ENCODE measurements at regions not wholly inside any gene's neighbourhood (a gene's known extent, or its start where the extent isn't known, plus 50 kb on each side); places are given as distances from the start of the nearest gene placed in this dataset.

DNA sequence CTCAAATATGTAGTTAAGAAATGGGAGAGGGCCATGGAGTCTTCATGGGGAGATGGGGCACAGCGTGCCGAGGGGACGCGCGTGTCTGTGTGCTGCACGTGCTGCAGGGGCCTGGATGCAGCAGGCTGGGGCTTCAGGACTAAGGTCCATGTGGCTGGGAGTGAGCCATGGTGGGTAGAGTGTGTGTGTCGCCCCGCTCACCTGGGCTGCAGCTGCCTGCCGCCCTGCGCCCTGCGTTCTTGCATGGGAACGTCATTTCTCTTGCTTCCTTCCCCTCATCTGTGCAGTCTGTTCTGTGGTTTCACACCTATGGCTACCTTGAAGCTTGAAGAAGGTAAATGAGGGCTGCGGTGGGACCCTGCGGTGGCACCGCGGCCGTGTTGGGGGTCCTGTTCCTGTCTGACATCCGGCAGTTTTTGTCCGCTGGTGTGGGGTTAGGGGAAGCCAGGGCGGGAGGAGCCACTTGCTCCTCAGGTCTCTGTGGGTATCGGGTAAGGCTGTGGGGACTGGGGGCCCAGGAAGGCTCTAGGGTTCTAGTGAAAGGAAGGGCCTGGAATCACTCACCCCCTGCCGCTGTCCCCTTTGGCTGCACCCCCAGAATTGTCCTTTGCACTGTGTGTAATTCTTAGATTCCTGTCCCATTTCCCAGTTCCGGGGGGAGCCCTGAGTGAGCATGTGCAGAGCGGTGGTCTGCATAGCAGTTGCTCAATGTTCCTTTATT is 54.1 kb upstream of the HS6ST1 start:
- DNase-seq (ENCODE audit: low read depth), result no peak
- no peak overlapping the region for H3K4me3 ChIP-seq (ENCODE audit: low read length)
- TF ChIP-seq, protein P1, sequence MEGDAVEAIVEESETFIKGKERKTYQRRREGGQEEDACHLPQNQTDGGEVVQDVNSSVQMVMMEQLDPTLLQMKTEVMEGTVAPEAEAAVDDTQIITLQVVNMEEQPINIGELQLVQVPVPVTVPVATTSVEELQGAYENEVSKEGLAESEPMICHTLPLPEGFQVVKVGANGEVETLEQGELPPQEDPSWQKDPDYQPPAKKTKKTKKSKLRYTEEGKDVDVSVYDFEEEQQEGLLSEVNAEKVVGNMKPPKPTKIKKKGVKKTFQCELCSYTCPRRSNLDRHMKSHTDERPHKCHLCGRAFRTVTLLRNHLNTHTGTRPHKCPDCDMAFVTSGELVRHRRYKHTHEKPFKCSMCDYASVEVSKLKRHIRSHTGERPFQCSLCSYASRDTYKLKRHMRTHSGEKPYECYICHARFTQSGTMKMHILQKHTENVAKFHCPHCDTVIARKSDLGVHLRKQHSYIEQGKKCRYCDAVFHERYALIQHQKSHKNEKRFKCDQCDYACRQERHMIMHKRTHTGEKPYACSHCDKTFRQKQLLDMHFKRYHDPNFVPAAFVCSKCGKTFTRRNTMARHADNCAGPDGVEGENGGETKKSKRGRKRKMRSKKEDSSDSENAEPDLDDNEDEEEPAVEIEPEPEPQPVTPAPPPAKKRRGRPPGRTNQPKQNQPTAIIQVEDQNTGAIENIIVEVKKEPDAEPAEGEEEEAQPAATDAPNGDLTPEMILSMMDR (IDR thresholded peaks at IDR 0.05; ENCODE audit: insufficient read depth, low read depth, low read length, missing control alignments), result no peak

DNA sequence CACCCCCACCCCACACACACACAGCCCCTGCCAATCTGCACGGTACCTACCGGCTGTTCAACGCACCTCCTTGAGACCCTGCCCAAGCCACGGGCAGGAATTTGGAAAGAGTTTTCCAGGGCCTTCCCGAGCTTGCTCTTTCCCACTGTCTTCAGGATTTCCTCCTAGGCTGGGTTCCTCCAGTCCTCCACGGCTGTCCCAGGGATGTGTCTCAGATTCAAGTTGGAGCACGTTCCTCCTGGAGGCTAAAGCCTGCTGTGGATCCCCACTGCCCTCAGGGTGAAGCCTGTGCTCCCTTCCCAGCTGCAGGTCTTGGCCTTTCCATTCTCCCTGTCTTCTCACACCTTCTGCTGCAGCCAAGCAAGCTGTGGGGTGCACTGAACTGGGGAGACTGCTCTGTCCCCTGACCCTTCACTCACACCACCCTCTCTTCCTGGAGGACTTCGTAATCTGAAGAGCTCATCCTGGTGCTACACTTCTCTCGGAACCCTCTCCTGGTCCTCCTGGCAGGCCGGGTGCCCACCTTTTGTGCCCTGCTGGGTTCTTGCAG is 54.9 kb upstream of the HS6ST1 start:
- no peak overlapping the region for H3K4me3 ChIP-seq (ENCODE audit: low read length)
- TF ChIP-seq, protein P1 (IDR thresholded peaks at IDR 0.05; ENCODE audit: insufficient read depth, low read depth, low read length, missing control alignments), result no peak
- peak; percentile 81 for DNase-seq (ENCODE audit: low read depth)

DNA sequence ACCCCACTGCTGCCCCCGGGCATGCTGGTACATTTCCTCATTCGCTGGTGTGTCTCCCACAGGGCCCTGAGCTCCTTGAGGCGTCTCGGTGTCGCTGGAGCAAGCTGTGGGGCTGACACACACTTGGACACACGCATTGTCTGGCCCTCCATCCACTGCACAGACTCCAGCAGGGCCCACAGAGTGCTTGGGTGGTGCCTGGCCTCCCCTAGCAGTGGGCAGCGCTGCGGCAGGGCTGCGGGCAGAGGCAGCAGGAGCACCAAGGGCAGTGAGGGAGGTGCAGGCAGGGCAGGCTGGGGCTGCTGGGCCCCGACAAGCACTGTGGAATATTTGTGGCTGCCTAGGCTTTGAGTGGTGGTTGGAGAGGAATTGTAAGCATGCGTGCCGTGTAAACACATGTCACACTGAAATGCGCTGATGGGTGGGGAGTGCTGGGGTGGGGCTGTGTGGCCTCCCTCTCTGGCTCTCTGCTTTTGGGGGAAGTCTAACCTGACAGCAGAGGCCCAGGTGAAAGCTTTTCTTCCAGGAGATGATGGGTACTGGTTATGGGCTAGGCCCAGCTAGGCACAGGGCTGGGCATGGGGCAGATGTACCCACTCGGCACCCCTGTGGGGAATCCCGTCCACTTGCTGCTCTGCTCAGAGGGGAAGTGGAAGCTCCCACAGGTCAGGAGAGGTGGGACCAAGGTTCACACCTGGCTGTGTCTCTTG is 55.5 kb upstream of the HS6ST1 start:
- H3K4me3 ChIP-seq (ENCODE audit: low read length), result no peak overlapping the region
- peak; percentile 80 for DNase-seq (ENCODE audit: low read depth)
- TF ChIP-seq, protein P1 (IDR thresholded peaks at IDR 0.05; ENCODE audit: insufficient read depth, low read depth, low read length, missing control alignments), result no peak

DNA sequence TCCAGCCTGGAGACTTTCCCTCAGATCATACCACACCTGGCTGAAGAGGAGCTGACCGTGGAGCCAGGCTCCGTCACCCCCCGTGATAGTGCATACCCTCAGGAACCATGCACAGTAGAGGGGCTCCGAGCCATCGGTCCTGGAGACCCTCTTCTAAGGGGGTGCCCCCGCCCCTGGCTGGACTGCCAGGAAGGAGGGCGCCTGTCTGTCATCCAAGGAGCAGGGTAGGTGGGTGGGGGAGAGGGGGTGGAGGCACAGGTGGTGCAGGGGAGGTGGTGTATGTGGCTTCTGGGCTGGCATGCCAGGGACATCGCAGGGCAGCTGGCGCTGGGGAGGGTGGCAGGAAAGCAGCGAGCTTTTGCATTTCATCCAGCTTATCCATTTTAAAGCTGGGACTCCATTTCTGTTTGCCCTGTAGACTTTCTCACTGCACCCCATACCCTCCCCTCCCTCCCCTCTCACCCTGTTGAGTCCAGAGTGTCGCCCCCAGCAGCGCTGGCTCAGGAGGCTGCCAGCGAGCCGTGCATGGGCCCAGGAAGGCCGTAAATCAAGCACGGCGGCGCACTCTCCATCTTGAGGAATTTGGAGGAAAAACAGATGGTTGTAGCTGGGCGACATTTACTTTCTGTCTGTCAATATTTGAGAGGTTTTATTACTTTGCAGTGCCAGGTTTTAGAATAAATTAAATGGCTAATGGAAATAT is 56.2 kb upstream of the HS6ST1 start:
- no peak overlapping the region for H3K4me3 ChIP-seq (ENCODE audit: low read length)
- no peak for DNase-seq (ENCODE audit: low read depth)
- TF ChIP-seq, protein P1 (IDR thresholded peaks at IDR 0.05; ENCODE audit: insufficient read depth, low read depth, low read length, missing control alignments), result no peak

DNA sequence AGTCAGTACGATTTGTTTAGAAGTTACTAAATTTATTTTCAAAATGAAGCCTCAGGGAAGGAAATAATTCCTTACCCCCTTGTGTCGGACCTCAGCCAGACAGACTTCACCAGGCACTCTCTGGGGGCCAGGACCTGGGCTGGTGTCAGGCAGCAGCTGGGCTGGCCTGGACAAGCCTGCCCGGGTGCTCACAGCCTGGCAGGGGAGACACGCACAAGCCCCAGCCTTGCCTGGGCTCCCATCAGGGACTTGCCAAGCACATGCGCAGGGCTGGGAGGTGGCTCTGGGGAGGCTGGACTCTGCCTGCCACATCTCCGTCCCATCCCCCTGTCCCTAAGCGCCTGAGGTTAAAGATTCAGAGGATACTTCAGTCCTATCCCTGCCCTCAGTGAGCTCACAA is 56.8 kb upstream of the HS6ST1 start:
- no peak overlapping the region for H3K4me3 ChIP-seq (ENCODE audit: low read length)
- TF ChIP-seq, protein P1 (IDR thresholded peaks at IDR 0.05; ENCODE audit: insufficient read depth, low read depth, low read length, missing control alignments), result no peak
- peak; percentile 57 for DNase-seq (ENCODE audit: low read depth)

DNA sequence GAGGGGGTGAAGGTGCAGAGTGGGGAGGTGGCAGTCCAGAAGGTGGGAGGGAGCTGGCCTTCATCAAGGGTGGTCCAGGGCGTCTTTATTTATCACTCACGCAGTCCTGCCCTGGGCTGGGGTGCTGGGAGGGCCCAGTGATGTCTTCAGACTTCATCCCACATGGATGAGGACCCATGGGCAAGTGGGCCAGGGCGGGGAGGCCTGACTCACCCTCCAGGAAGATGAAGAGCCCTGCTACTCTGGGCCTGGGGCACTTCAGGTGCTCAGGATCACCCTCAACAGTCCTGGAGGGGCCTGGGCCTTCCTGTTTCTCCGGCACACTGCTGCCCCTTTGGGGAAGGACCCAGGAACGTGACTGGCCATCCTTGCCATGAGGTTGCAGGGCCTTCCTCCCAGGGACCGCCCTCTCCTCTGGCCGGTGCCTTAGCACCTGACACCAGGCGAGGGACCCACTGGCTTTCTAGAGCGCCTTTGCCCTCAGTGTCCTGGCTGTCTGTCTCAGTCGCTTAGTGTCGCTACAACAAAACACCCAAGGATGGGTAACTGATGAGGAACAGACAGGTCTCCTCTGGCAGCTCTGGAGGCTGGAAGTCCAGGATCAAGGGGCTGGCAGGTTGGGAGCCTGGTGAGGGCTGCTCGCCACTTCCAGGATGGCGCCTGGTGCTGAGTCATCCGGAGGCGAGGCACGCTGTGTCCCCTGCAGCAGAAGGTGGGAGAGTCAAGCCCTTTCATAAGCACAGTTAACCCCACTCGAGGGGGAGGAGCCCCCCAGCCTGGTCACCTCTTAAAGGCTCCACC is 57.8 kb upstream of the HS6ST1 start:
- DNase-seq (ENCODE audit: low read depth), result no peak
- TF ChIP-seq, protein P1 (IDR thresholded peaks at IDR 0.05; ENCODE audit: insufficient read depth, low read depth, low read length, missing control alignments), result no peak

More for the DNA sequence above, 57.8 kb upstream of the HS6ST1 start:
- H3K4me3 ChIP-seq (ENCODE audit: low read length), result no peak overlapping the region

Data from epithelial cell of esophagus (primary cell).